Heart right ventricle (tissue), 16 donors: ENCODE measurements at regions not wholly inside any gene's neighbourhood (a gene's known extent, or its start where the extent isn't known, plus 50 kb on each side); places are given as distances from the start of the nearest gene placed in this dataset.

Source experiments
- ATAC-seq, 8 donors: fragments of 200-7000 bp; cut with Tn5 transposase; one replicate each; pipeline ENCODE4 v1.9.1; 2020; ENCODE audit warnings: mild to moderate bottlenecking in 8 of 8, moderate library complexity in 8 of 8, moderate number of reproducible peaks in 1 of 8
- DNase-seq, 2 donors: peaks; one replicate each; pipeline ENCODE4 v3.0.0-alpha.2; 2020
- H3K27ac ChIP-seq, 10 donors: fragments of 200-600 bp; sonication (generic) in 2 of 10; one replicate each; pipeline versions ENCODE4 v1.5.0 to v1.8.0; 2020 to 2022; ENCODE audit warnings: mild to moderate bottlenecking in 3 of 10
- H3K27me3 ChIP-seq, 7 donors: fragments of 200-600 bp; one replicate each; pipeline ENCODE4 v1.8.0; 2021 to 2022; ENCODE audit warnings: mild to moderate bottlenecking in 2 of 7
- H3K36me3 ChIP-seq, 9 donors: fragments of 200-600 bp; sonication (generic) in 1 of 9; one replicate each; pipeline versions ENCODE4 v1.5.0 to v1.8.0; 2020 to 2022; ENCODE audit warnings: mild to moderate bottlenecking in 2 of 9
- H3K4me1 ChIP-seq, 9 donors: fragments of 200-600 bp; sonication (generic) in 1 of 9; one replicate each; pipeline versions ENCODE4 v1.5.0 to v1.8.0; 2020 to 2022; ENCODE audit warnings: mild to moderate bottlenecking in 4 of 9
- H3K4me3 ChIP-seq, 10 donors: fragments of 200-600 bp; sonication (generic) in 2 of 10; one replicate each; pipeline versions ENCODE4 v1.5.0 to v1.8.0; 2020 to 2022; ENCODE audit warnings: mild to moderate bottlenecking in 7 of 10, moderate library complexity in 2 of 10
- H3K9me3 ChIP-seq, 11 donors: fragments of 200-600 bp in 10 of 11; sonication (generic) in 2 of 11; one replicate each; pipeline versions ENCODE4 v1.5.0 to v1.8.0; 2013 to 2022; ENCODE audit warnings: mild to moderate bottlenecking in 2 of 11, control low read depth in 1 of 11, moderate library complexity in 1 of 11
- WGBS, 2 donors: extraction: QIAGEN DNeasy Blood & Tissue Kit; methylation state at CpG; one replicate each; pipeline ENCODE4 v1.1.7; 2013; ENCODE audit warnings: inconsistent platforms in 1 of 2; 5-methylcytosine and 5-hydroxymethylcytosine counted together
- intact Hi-C, 10 donors: fragments of 100-400 bp; cut with DNase I; formaldehyde crosslinking; loops; one replicate each; pipeline versions ENCODE4 v1.11.1 to v1.14.2; 2022
- TF ChIP-seq, protein P1 (sequence below), 9 donors: fragments of 200-600 bp; sonication (generic) in 2 of 9; IDR thresholded peaks; one replicate each; pipeline versions ENCODE4 v1.5.0 to v1.8.0; 2021 to 2022; ENCODE audit warnings: antibody characterized with exemption in 9 of 9, mild to moderate bottlenecking in 5 of 9, moderate library complexity in 1 of 9
- donor health status: Arrhythmogenic right ventricular cardiomyopathy.
- donor health status: ischemic (EF 13 %, LVEDD 7.1; RV severe dilation, severe dysfunction).
- donor health status: healthy with polysubstance abuse.
- donor health status: DM: no; HTN: yes; CAD: no.
- donor health status: DM: no; HTN: no; CAD: no.
- donor health status: ischemic (EF 25% LVEDD 6.9; RV normal size, moderate dysfunction).
- donor health status: ischemic (EF 25% LVEDD 5.7; RV mildly dilated, moderate dysfunction).
- donor health status: healthy.
- donor health status: DM: yes; HTN: yes; CAD: no.
- donor health status: Ischemic cardiomyopathy.
- donor health status: ischemic (EF 35%, LVEDD 5.7; RV mildly dilated, moderate dysfunction).
- donor health status: nonischemic (EF 11% LVEDD 7.7; RV severe dilation, severe dysfunction).
- donor health status: DM: yes; HTN: yes; CAD: no.
- donor health status: PGD.
- donor health status: ischemic (EF 29% LVEDD 5.4; RV normal size, mild dysfunction).
- donor health status: nonischemic (EF 23%, LVEDD 6.1; RV moderate dilation, normal function).

DNA sequence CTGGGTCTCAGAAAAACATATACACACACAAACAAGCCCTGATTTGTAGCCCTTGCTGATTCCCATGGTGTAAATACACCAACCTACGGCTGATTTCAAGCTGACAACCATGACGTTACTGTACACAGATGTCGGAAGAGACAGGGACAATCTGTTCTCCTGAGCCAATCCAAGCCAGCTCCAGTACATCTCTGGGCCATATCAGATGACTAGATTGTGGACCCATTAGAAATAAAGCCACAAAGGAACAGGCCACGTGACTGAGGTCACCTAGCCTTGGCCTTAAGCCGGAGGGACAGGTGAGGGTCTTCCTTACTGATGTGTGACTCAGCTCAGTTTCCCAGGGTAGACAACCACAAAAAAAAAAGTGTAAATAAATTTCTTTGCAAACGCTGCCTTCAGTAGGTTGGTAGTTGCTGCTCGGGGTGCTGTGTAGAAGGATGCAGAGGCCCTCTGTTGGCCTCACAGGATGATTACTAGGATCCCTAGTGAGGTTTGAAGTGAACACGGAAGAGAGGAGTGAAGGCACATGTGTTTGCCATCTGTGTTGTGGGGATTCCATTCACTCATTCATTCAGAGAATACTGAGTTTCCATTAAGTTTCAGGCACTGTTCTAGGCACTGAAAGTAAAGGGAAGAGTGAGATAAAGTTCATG is 99.0 kb upstream of the LARGE1 start:
- TF ChIP-seq, protein P1, sequence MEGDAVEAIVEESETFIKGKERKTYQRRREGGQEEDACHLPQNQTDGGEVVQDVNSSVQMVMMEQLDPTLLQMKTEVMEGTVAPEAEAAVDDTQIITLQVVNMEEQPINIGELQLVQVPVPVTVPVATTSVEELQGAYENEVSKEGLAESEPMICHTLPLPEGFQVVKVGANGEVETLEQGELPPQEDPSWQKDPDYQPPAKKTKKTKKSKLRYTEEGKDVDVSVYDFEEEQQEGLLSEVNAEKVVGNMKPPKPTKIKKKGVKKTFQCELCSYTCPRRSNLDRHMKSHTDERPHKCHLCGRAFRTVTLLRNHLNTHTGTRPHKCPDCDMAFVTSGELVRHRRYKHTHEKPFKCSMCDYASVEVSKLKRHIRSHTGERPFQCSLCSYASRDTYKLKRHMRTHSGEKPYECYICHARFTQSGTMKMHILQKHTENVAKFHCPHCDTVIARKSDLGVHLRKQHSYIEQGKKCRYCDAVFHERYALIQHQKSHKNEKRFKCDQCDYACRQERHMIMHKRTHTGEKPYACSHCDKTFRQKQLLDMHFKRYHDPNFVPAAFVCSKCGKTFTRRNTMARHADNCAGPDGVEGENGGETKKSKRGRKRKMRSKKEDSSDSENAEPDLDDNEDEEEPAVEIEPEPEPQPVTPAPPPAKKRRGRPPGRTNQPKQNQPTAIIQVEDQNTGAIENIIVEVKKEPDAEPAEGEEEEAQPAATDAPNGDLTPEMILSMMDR (IDR thresholded peaks at IDR 0.05): no peak
- Histone ChIP-seq H3K4me3 (no peak overlapping the region), H3K4me1 (no peaks in the 10 kb centered on the region), H3K27ac (no peak overlapping the region), H3K9me3 (peaks cover 0 to 21% (median 8%) of the 10 kb centered on the region in 11 donors), H3K36me3 (no peaks in the 10 kb centered on the region), H3K27me3 (peaks cover 0 to 7% (median 0%) of the 10 kb centered on the region in 7 donors)
- 72 to 81% methylated on average over 8 of the region's 8 CpGs for WGBS, 2 donors
- DNase-seq: no peak
- intact Hi-C loops: loop anchor here in 1 of 10 donors (10.0 kb wide), 1 partner anchor 55 kb away; no protein-coding TSS in a partner anchor
- ATAC-seq: no peak

DNA sequence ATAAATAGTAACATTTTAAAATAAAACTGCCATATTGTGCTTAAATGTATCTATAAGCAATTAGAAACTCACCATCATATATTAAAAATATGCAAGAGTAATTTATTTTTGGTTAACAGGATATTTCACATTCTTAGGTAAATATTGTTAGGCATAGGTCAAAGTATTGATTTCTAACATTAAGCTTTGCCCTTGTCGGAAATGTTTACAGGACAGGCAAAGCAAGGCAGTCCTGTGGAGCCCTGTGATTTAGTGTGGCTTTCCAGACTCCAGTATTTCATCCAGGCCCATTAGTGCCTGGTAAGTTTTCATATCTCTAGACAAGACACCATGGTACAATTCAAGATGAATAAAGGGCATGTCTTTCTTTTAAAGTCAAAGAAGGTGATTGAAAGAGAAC is 114.9 kb upstream of the LARGE1 start:
- 85% methylated on average over 1 of the region's 1 CpG for WGBS, 2 donors
- intact Hi-C loops: no loop called here
- Histone ChIP-seq H3K27me3 (peaks cover 0 to 32% (median 0%) of the 10 kb centered on the region in 7 donors), H3K4me1 (no peaks in the 10 kb centered on the region), H3K27ac (no peak overlapping the region), H3K4me3 (no peak overlapping the region), H3K9me3 (peaks cover 0 to 20% (median 0%) of the 10 kb centered on the region in 11 donors), H3K36me3 (no peaks in the 10 kb centered on the region)
- ATAC-seq (no peak), DNase-seq (no peak)
- TF ChIP-seq, protein P1 (IDR thresholded peaks at IDR 0.05): no peak

DNA sequence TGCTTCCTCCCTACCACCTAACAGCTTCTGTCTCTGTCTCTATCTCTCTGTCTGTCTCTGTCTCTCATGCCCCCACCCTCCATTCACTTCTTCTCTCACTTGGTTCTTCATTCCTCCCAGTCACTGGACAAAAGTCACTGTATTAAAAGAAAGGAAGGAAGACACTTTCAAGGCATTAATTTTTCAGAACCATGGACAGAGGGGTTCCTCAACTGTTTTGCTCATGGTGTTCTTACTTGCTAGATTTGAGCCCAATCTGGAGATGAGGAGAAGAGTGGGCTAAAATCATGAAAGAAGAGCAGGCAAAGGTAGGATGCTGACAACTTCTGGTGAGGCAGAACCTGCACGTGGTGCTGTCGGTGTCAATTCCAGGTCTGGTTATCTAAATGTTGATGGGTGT is 116.7 kb upstream of the LARGE1 start:
- TF ChIP-seq, protein P1 (IDR thresholded peaks at IDR 0.05): no peak
- no peak for ATAC-seq
- DNase-seq: no peak
- Histone ChIP-seq H3K9me3 (peaks cover 0 to 3% (median 0%) of the 10 kb centered on the region in 11 donors), H3K27ac (no peak overlapping the region), H3K4me1 (no peaks in the 10 kb centered on the region), H3K27me3 (peaks cover 0 to 32% (median 0%) of the 10 kb centered on the region in 7 donors), H3K36me3 (no peaks in the 10 kb centered on the region), H3K4me3 (no peak overlapping the region)
- intact Hi-C loops: no loop called here
- WGBS, 2 donors: 43 to 49% methylated on average over 2 of the region's 2 CpGs

DNA sequence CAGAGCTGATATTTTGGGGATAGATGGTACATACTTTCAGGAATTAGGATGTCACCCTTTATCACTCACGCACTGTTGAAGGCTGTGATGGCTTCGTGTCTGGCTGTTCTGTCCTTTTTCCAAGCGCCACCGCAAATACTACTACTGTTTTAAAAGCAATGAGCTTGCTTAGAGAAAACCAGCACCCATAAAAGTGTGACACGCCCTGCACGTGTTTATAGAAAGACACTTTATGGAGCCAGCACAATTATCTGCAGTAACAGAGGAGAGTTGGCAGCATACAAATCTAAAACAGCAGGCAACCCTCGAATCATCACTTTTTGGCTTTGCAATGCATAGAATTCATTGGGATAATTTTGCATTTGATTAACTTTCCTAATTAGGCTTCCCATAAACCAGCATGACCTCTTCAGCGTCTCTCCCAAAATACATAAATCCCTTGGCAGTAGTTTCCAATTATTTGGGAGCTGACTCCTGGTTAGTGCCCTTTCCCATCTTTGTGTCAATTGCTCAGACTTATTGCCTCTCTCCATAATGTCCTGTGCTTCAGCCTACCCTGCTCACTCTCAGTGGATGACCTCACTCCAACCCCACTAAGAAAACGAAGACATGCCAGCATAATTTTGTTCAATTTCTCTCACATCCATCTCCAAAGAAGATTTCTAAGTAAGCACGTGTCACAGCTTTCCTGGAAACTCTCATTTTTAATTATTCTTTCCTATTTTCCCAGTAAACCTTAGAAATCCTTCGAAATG is 118.7 kb upstream of the LARGE1 start:
- ATAC-seq (no peak), DNase-seq (no peak)
- H3K27ac ChIP-seq: no peak overlapping the region
- TF ChIP-seq, protein P1 (IDR thresholded peaks at IDR 0.05): no peak
- H3K36me3 ChIP-seq: no peaks in the 10 kb centered on the region
- WGBS, 2 donors: 73 to 78% methylated on average over 11 of the region's 11 CpGs
- intact Hi-C loops: no loop called here
- no peaks in the 10 kb centered on the region for H3K9me3 ChIP-seq
- no peak overlapping the region for H3K4me3 ChIP-seq
- peaks cover 0 to 29% (median 0%) of the 10 kb centered on the region in 7 donors for H3K27me3 ChIP-seq
- no peaks in the 10 kb centered on the region for H3K4me1 ChIP-seq
